HG03575 (cell line): ENCODE measurements at regions not wholly inside any gene's neighbourhood (a gene's known extent, or its start where the extent isn't known, plus 50 kb on each side); places are given as distances from the start of the nearest gene placed in this dataset.
"Not testable (repeated sequence)": the region's sequence is repeated elsewhere in the genome, so short reads cannot be mapped to it uniquely, and the experiment has no call there.

ENCODE experiments used
- ATAC-seq: cut with Tn5 transposase; IDR thresholded peaks from one replicate; pipeline ENCODE4 v1.9.1; 2021; ENCODE audit not compliant: unreplicated experiment, insufficient number of reproducible peaks, low FRiP score; ENCODE audit errors: extremely low read depth

GRCh38 chr7:17582696-17583095 lies 284.2 kb downstream of the AHR start:
- not testable (repeated sequence) for ATAC-seq

GRCh38 chr7:17583786-17584185 lies 285.3 kb downstream of the AHR start:
- no peak for ATAC-seq

DNA sequence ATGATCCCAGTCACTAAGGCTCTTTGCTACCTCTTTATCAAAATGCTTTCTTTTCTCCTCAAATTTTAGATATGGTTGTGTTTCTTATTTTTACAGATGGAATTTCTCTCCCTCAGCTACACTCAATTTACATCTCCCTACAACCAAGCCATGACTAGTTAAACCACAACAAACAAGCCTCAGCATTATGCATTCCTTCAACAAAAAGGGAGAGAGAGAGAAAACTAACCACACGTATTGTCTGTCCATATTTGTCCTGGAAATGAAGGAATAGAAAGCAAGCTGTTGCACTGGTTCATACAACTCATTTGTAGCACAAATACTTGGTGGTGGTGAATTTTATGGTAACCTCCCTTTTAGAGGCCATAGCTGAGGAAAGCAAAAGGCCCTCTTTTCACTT lies 286.4 kb downstream of the AHR start:
- no peak for ATAC-seq

DNA sequence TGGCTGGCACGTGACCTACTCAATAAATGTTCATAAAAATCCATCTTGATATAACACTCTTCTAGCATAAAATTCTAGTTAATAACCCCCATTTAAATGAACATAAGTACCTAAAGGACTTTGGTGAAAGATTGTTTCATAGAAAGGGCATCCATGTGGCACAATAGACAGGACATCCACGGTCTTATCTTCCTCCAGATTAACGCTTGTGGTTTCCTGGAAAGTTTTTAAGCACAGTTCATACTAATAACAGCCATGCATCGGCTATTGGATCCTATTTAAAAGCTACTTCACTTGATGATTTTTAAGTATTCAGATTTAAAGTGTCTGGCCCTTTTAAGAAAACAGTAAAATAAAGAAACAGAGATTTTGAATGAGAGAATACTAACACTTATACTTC lies 288.3 kb downstream of the AHR start:
- ATAC-seq, result no peak

GRCh38 chr7:17588730-17589129 lies 290.3 kb downstream of the AHR start:
- no peak for ATAC-seq

DNA sequence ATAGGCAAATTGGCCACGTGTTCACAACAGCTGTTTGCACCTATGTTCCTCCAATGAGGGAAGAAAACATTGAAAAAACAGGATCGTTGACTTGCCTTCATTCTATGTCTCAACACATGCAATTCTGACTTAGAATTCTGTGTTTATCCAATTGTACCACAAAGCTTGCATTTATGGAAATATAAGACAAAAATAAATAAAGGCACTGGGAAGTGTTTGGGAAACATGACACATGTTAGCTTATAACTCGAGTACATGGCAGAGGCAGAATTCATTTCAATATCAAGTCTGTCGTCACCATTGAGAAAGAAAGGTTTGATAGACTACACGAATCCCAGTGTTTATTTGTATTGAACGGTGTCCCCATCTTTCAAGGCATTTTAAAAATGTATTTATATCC lies 291.2 kb downstream of the AHR start:
- ATAC-seq, result no peak

DNA sequence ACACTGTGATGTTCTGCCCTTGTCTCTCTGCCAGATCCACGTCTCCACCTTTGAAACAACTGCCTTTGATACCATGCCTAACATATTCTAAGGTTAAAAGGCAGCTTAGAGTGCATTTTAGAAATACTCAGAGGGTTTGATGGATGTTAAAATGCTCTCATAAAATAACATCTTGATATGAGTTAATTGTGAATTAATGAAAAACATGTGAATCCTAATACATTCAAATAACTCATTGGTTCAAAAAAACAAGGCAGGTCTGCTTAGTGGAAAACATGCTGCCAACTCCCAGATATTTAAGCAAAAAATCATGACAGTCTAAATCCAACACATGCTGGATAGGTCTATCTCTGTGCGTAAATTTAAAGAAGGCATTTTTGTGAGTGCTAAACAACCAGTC lies 291.8 kb downstream of the AHR start:
- no peak for ATAC-seq

- no peak for ATAC-seq
These were observed 295.5 kb downstream of the AHR start for GRCh38 chr7:17593819-17594419.

- no peak for ATAC-seq
These were observed 297.1 kb downstream of the AHR start for GRCh38 chr7:17595546-17595945.

DNA sequence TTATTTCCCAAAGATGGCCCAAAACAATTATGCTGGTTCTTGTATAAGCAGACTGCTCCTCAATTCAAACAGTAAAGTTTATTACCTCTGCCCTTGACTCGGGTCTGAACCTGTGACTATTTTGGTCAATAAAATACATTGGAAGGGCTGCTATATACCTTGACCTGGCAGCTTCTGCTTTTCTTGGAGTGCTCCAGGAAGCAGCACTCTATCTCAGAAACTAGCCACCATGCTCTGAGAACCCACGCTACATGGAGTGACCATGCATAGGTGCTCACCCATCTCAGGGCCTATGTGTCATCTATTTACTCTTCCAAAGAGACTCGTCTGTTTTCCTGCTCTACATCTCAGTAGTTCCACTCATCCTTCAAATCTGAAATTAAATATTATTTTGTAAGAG lies 299.9 kb downstream of the AHR start:
- ATAC-seq, result no peak

DNA sequence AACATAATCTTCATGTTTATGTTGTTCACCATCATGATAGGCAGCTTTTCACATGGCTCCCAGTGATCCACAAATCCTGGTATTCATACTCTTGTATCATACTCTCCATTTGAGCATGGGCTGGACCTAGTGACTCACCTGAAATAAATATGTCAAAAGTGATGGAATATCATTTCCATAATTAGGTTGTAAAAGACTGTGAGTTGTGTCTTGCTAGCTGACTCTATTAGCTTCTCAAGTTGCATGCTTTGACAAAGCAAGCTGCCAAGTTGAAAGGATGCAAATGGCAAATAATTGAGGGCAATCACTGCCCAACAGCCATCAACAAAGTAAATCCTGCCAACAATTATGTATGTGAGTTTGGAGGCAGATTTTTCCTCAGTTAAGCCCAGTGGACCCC lies 300.4 kb downstream of the AHR start:
- ATAC-seq, result no peak

DNA sequence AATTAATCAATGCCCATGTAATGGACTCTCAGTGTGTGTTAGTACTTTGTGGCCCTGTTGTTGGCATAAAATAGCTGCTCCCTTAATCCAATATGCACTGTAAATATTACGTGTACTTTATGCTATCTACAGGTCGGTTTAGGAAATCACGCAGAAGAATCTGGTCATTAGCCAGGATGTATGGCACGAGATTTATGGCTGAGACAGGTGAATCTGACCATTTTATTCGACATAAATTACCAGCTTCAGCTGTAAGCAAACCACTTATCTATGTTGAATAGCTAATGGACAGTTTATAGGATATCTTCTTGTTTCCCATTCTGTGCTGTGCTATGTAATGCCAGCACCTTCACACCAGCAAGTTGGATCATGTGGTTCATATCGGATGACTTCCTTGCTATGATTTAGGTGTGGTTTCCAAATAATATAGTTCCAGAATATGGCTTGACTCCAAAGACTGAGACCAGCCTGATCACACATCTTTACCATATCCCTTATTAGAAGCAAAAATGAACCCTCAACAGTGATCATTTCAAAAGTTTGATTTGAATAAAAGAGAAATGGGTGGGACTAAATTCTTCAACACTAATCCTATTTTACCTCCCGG lies 301.4 kb downstream of the AHR start:
- no peak for ATAC-seq

GRCh38 chr7:17600340-17600752 lies 301.9 kb downstream of the AHR start:
- no peak for ATAC-seq

DNA sequence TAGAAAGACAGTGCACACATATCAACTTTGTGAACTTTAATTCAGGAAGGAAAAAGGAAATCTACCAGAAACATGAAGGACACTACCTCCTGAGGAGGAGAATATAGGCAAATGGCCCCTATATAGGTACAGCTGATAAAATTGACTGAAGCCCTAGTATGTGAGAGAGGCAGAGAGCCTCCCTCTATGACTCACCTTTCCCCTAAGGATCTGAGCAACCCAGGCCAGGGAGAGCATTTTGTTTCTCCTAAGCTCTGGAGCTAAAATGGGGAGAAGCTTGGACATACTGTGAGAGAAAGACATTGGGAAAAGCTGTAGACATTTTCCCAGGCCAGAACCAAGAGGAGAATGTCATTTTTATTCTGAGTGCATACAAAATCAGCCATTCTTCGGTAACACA lies 303.5 kb downstream of the AHR start:
- ATAC-seq, result no peak

- ATAC-seq, result no peak
These were observed 309.8 kb downstream of the AHR start for GRCh38 chr7:17608114-17608833.

DNA sequence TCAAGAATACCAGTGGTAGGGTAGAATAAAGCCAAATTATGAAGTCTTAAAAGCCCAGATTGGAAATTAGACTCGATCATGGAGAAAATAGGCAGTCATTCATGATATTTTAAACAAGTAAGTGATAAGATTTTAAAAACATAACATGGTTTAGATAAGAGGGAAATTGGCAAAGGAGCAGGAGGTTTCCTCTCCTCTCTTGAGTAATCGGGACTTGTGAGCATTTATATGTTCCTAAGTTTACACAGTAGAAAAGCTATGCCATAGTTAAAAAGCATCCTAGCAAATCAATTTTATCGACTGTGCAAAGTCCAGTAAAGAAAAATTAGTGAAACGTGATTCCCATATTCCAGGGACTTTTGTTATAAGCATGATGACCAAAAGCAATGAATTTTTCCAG lies 313.2 kb downstream of the AHR start:
- ATAC-seq, result no peak

GRCh38 chr7:17613338-17614041 lies 315.0 kb downstream of the AHR start:
- ATAC-seq, result no peak

DNA sequence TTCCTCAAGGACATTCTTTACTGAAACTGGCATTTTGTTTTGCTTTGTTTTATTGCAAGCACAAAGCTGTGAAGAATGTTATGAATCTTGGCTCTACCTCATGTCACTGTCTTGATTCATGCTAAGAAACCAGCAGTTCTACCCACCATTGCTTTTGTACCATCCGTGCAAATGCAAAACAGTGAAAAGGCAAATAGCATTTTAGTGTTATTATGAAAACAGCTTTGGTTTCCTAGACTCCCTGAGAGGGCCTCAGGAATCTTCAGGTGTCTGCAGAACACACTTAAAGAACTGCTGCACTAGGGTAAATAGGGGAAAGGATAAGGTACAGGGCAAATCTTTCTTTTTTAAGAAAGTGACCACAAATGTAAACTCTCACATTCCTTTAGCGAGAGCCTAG lies 318.9 kb downstream of the AHR start:
- ATAC-seq, result no peak

- ATAC-seq, result no peak
These were observed 319.6 kb downstream of the AHR start for GRCh38 chr7:17617857-17618651.
